NB4 (cell line): ENCODE measurements at regions not wholly inside any gene's neighbourhood (a gene's known extent, or its start where the extent isn't known, plus 50 kb on each side); places are given as distances from the start of the nearest gene placed in this dataset.

Source experiments
- POLR2A ChIP-seq: IDR thresholded peaks from 2 replicates; pipeline ENCODE4 v1.6.1; 2011; ENCODE audit warnings: mild to moderate bottlenecking; ENCODE audit not compliant: insufficient read length; ENCODE audit errors: extremely low read depth
- TF ChIP-seq, protein P1 (sequence below): IDR thresholded peaks from one replicate; pipeline ENCODE4 v1.5.1; 2012; ENCODE audit warnings: low read depth, low read length
- TF ChIP-seq, protein P2 (sequence below): IDR thresholded peaks from 2 replicates; pipeline ENCODE4 v1.6.1; 2011; ENCODE audit warnings: low read depth, low read length

DNA sequence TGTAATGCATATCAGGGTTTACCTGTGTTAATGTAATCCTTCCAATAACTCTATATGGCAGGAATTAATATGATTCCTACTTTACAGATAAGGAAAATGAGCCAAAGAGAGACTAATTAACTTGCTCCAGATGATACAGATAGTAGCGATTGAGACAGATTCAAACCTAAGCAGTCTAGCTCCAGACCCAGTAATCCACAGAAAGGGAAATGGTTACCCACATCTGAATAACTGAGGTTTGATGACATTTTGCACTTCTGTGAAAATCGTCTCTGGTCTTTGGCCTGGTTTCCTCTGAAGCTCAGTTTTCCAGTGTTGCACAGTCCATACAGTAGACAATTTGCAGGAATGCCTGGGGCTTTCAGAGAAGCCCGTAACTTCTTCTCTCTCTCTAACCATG is 177.1 kb upstream of the UMPS start:
- TF ChIP-seq, protein P1, sequence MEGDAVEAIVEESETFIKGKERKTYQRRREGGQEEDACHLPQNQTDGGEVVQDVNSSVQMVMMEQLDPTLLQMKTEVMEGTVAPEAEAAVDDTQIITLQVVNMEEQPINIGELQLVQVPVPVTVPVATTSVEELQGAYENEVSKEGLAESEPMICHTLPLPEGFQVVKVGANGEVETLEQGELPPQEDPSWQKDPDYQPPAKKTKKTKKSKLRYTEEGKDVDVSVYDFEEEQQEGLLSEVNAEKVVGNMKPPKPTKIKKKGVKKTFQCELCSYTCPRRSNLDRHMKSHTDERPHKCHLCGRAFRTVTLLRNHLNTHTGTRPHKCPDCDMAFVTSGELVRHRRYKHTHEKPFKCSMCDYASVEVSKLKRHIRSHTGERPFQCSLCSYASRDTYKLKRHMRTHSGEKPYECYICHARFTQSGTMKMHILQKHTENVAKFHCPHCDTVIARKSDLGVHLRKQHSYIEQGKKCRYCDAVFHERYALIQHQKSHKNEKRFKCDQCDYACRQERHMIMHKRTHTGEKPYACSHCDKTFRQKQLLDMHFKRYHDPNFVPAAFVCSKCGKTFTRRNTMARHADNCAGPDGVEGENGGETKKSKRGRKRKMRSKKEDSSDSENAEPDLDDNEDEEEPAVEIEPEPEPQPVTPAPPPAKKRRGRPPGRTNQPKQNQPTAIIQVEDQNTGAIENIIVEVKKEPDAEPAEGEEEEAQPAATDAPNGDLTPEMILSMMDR, result no peak
- no peak for TF ChIP-seq POLR2A
- TF ChIP-seq, protein P2, sequence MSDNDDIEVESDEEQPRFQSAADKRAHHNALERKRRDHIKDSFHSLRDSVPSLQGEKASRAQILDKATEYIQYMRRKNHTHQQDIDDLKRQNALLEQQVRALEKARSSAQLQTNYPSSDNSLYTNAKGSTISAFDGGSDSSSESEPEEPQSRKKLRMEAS, result no peak
